HepG2 (cell line): ENCODE measurements at regions not wholly inside any gene's neighbourhood (a gene's known extent, or its start where the extent isn't known, plus 50 kb on each side); places are given as distances from the start of the nearest gene placed in this dataset.

Experiments used
- ATAC-seq: fragments of 200-7000 bp; cut with Tn5 transposase; 3 replicates; pipeline ENCODE4 v1.9.1; 2020; ENCODE audit warnings: mild to moderate bottlenecking, moderate library complexity
- BruUV-seq: library from RNA; stranded (reverse); fragments of 400-500 nt; replicated peaks from 2 replicates; lab custom pipeline; 2021; lab: Mats Ljungman, UMichigan
- CTCF ChIA-PET: fragments of 300-600 bp; formaldehyde crosslinking; extraction: SDS; loops from one replicate; lab custom pipeline; 2021; ENCODE audit warnings: low total read pairs, inconsistent platforms, low intra/inter-chr PET ratio; lab: Yijun Ruan, JAX
- POLR2A ChIA-PET: fragments of 350-600 bp; sonication (Branson Sonifier 250); formaldehyde crosslinking; loops from one replicate; lab custom pipeline; 2020; ENCODE audit warnings: antibody characterized with exemption, inconsistent platforms; lab: Yijun Ruan, JAX
- DNase-seq: peaks from one replicate; pipeline ENCODE4 v3.0.0-alpha.2; 2015; ENCODE audit warnings: low spot score
- FAIRE-seq: peaks from 3 replicates; lab custom pipeline; 2011; peaks lifted over from hg19 to GRCh38; lab: Jason Lieb, UNC
- H2AFZ ChIP-seq: one replicate; pipeline ENCODE4 v1.6.1; 2011; ENCODE audit warnings: low read length, inconsistent platforms
- H3K27ac ChIP-seq: fragments of 300-600 bp; 3 replicates; pipeline ENCODE4 v1.8.0; 2011; ENCODE audit warnings: mixed run types, mild to moderate bottlenecking, mixed read lengths, low read length, inconsistent platforms; ENCODE audit not compliant: insufficient read depth; ENCODE audit errors: extremely low read length
- H3K27me3 ChIP-seq, 2 experiments: fragments of 200-600 bp in 1 of 2; 2 replicates in 1 of 2; 3 replicates in 1 of 2; pipeline versions ENCODE4 v1.6.0 to v1.8.0; 2011; ENCODE audit warnings: low read length in 2 of 2, mild to moderate bottlenecking in 2 of 2, moderate library complexity in 2 of 2, inconsistent platforms in 1 of 2; ENCODE audit not compliant: insufficient read depth in 2 of 2, control insufficient read depth in 1 of 2
- H3K36me3 ChIP-seq, 2 experiments: fragments of 200-600 bp in 1 of 2; replicated peaks in 1 of 2; 2 replicates in 1 of 2; 3 replicates in 1 of 2; pipeline versions ENCODE4 v1.5.1 to v1.8.0; 2011; ENCODE audit warnings: low read length in 2 of 2, inconsistent platforms in 1 of 2; ENCODE audit not compliant: insufficient read depth in 2 of 2, control insufficient read depth in 1 of 2
- H3K4me1 ChIP-seq: 2 replicates; pipeline ENCODE4 v1.5.1; 2012; ENCODE audit warnings: low read length, inconsistent platforms; ENCODE audit not compliant: insufficient read depth
- H3K4me2 ChIP-seq: 2 replicates; pipeline ENCODE4 v1.6.0; 2011; ENCODE audit warnings: low read depth, low read length, inconsistent platforms
- H3K4me3 ChIP-seq, 3 experiments: fragments of 200-600 bp in 1 of 3; sonication (generic), shearing (Covaris generic) in 1 of 3; replicated peaks in 1 of 3; 2 replicates each; pipeline ENCODE4 v1.5.1; 2011 to 2016; ENCODE audit warnings: low read length in 3 of 3, inconsistent platforms in 2 of 3, low read depth in 2 of 3, mild to moderate bottlenecking in 2 of 3, control low read depth in 1 of 3, mixed read lengths in 1 of 3; ENCODE audit not compliant: insufficient read depth in 1 of 3
- H3K79me2 ChIP-seq: one replicate; pipeline ENCODE4 v1.6.1; 2011; ENCODE audit warnings: low read length, inconsistent platforms; ENCODE audit not compliant: insufficient read depth
- H3K9ac ChIP-seq: 2 replicates; pipeline ENCODE4 v1.6.0; 2011; ENCODE audit warnings: mild to moderate bottlenecking, low read depth, low read length, inconsistent platforms; ENCODE audit not compliant: insufficient read depth
- H3K9me3 ChIP-seq: 2 replicates; pipeline ENCODE4 v1.5.1; 2012; ENCODE audit warnings: mild to moderate bottlenecking, low read length
- H4K20me1 ChIP-seq: 2 replicates; pipeline ENCODE4 v1.6.0; 2011; ENCODE audit warnings: inconsistent platforms, mild to moderate bottlenecking, low read length, moderate library complexity; ENCODE audit not compliant: insufficient read depth
- ARNT ChIP-seq: fragments of 450-650 bp; IDR thresholded peaks from 2 replicates; pipeline ENCODE4 v1.6.1; 2017
- BORCS8-MEF2B ChIP-seq: sonication (generic); formaldehyde crosslinking; IDR thresholded peaks from 2 replicates; pipeline ENCODE4 v1.8.0; 2022; ENCODE audit warnings: mild to moderate bottlenecking, missing genetic modification reagents
- CCDC6 ChIP-seq: sonication (generic); formaldehyde crosslinking; IDR thresholded peaks from 2 replicates; pipeline ENCODE4 v1.8.1; 2022; ENCODE audit warnings: mild to moderate bottlenecking, missing genetic modification reagents, moderate library complexity
- DMTF1 ChIP-seq: sonication (generic); formaldehyde crosslinking; IDR thresholded peaks from 2 replicates; pipeline ENCODE4 v1.4.0; 2020; ENCODE audit warnings: mild to moderate bottlenecking, missing genetic modification reagents
- DRAP1 ChIP-seq: IDR thresholded peaks from 2 replicates; pipeline ENCODE4 v1.6.1; 2016; ENCODE audit warnings: missing genetic modification reagents, missing compliant biosample characterization
- FOXP1 ChIP-seq, 2 experiments: fragments of 450-650 bp in 1 of 2; IDR thresholded peaks; 2 replicates each; pipeline ENCODE4 v1.6.1; 2017 to 2018; ENCODE audit warnings: antibody characterized with exemption in 1 of 2
- HES4 ChIP-seq: sonication (generic); formaldehyde crosslinking; IDR thresholded peaks from 2 replicates; pipeline ENCODE4 v1.9.0; 2021; ENCODE audit warnings: mild to moderate bottlenecking, missing genetic modification reagents, borderline replicate concordance
- JUNB ChIP-seq: sonication (generic); formaldehyde crosslinking; IDR thresholded peaks from 2 replicates; pipeline ENCODE4 v1.8.0; 2022; ENCODE audit warnings: missing genetic modification reagents, mild to moderate bottlenecking, borderline replicate concordance
- KAT2B ChIP-seq: fragments of 150-350 bp; IDR thresholded peaks from 2 replicates; pipeline ENCODE4 v1.6.1; 2014; ENCODE audit warnings: low read depth, low read length, borderline replicate concordance
- KAT8 ChIP-seq: IDR thresholded peaks from 2 replicates; pipeline ENCODE4 v1.6.1; 2016; ENCODE audit warnings: missing genetic modification reagents, missing compliant biosample characterization
- REL ChIP-seq: sonication (generic); formaldehyde crosslinking; conservative IDR thresholded peaks from 2 replicates; pipeline ENCODE4 v1.8.0; 2022; ENCODE audit warnings: mild to moderate bottlenecking, missing genetic modification reagents, moderate library complexity
- RFX5 ChIP-seq: IDR thresholded peaks from 2 replicates; pipeline ENCODE4 v1.6.1; 2011; ENCODE audit warnings: low read depth, low read length, improper control_type of control experiment
- SNAPC5 ChIP-seq: sonication (generic); formaldehyde crosslinking; IDR thresholded peaks from 2 replicates; pipeline ENCODE4 v1.8.1; 2023; ENCODE audit warnings: mild to moderate bottlenecking, missing genetic modification reagents, borderline replicate concordance
- YY1 ChIP-seq: IDR thresholded peaks from 2 replicates; pipeline ENCODE4 v1.6.1; 2011; ENCODE audit warnings: low read length, low read depth, moderate library complexity, mild to moderate bottlenecking; ENCODE audit not compliant: insufficient read depth, insufficient replicate concordance
- ZBTB37 ChIP-seq: sonication (generic); formaldehyde crosslinking; IDR thresholded peaks from 2 replicates; pipeline ENCODE4 v1.4.0; 2020; ENCODE audit warnings: mild to moderate bottlenecking, missing genetic modification reagents
- ZBTB38 ChIP-seq: sonication (generic); formaldehyde crosslinking; IDR thresholded peaks from 2 replicates; pipeline ENCODE4 v1.5.1; 2020; ENCODE audit warnings: mild to moderate bottlenecking, missing genetic modification reagents
- ZFX ChIP-seq: sonication (generic); formaldehyde crosslinking; IDR thresholded peaks from 2 replicates; pipeline ENCODE4 v1.4.0; 2020; ENCODE audit warnings: mild to moderate bottlenecking, low read depth, missing genetic modification reagents, moderate library complexity
- ZNF256 ChIP-seq: sonication (generic); formaldehyde crosslinking; conservative IDR thresholded peaks from 2 replicates; pipeline ENCODE4 v1.4.0; 2020; ENCODE audit warnings: missing genetic modification reagents
- WGBS: methylation state at CpG from one replicate; pipeline ENCODE4 v1.1.6; 2017; ENCODE audit warnings: low lambda C conversion rate; 5-methylcytosine and 5-hydroxymethylcytosine counted together
- in situ Hi-C: cut with HindIII; loops from 2 replicates; pipeline ENCODE4 v1.10.0; 2017; ENCODE audit warnings: low pct_unique_long_range_greater_than_20kb; ENCODE audit not compliant: extremely low pct_ligation_motif_present
- intact Hi-C: fragments of 100-400 bp; cut with micrococcal nuclease; formaldehyde crosslinking; loops from one replicate; pipeline ENCODE4 v1.10.0; 2022; ENCODE audit not compliant: unreplicated experiment

- Histone ChIP-seq H3K27me3 (no peaks in the 10 kb centered on the region), H3K4me3 (no peak overlapping the region), H3K9ac (no peak overlapping the region), H3K9me3 (no peaks in the 10 kb centered on the region), H2AFZ (no peak overlapping the region), H3K27ac (no peak overlapping the region), H3K4me1 (no peaks in the 10 kb centered on the region), H4K20me1 (no peaks in the 10 kb centered on the region), H3K4me2 (no peak overlapping the region)
- ATAC-seq (no peak), DNase-seq (no peak), FAIRE-seq (no peak)
- in situ Hi-C loops: no loop called here
- WGBS: 0% methylated on average over 2 of the region's 2 CpGs
- intact Hi-C loops: no loop called here
- CTCF ChIA-PET: no interaction called here
- BruUV-seq: no TSS peak
- TF ChIP-seq CCDC6: no peak
- TF ChIP-seq ZBTB38 (CRISPR knock-in tag): no peak
- TF ChIP-seq BORCS8-MEF2B (CRISPR knock-in tag): no peak
- TF ChIP-seq REL (CRISPR knock-in tag): no peak
- no peak for TF ChIP-seq KAT2B
- no peak for TF ChIP-seq KAT8
- no peak for TF ChIP-seq DMTF1 (CRISPR knock-in tag)
- TF ChIP-seq HES4: no peak
- TF ChIP-seq ZFX (CRISPR knock-in tag): no peak
- TF ChIP-seq DRAP1 (CRISPR knock-in tag): no peak
- no peak for TF ChIP-seq JUNB (CRISPR knock-in tag)
- TF ChIP-seq FOXP1 (IDR thresholded peaks at IDR 0.05): no peak
- TF ChIP-seq FOXP1 (CRISPR knock-in tag; IDR thresholded peaks at IDR 0.05): no peak
- TF ChIP-seq ZNF256 (CRISPR knock-in tag): no peak
- no peak for TF ChIP-seq YY1
- TF ChIP-seq ARNT: no peak
- TF ChIP-seq RFX5: no peak
- no peak for TF ChIP-seq SNAPC5 (CRISPR knock-in tag)
- TF ChIP-seq ZBTB37 (CRISPR knock-in tag): no peak
- TF ChIP-seq, all 625 proteins: peak for 0
- POLR2A ChIA-PET: no interaction called here
- H3K79me2 ChIP-seq: no peaks in the 10 kb centered on the region
- H3K36me3 ChIP-seq: no peaks in the 10 kb centered on the region
Measured at GRCh38 chr12:28824193-28824846, 324.8 kb upstream of the FAR2 start.
